Upper lobe of left lung (tissue), 4 donors: ENCODE measurements at regions not wholly inside any gene's neighbourhood (a gene's known extent, or its start where the extent isn't known, plus 50 kb on each side); places are given as distances from the start of the nearest gene placed in this dataset.

Experiments
- CTCF ChIP-seq, 6 experiments: fragments of 450-650 bp in 4 of 6; fragments of 200-600 bp in 2 of 6; sonication (generic) in 2 of 6; IDR thresholded peaks; one replicate each; pipeline ENCODE4 v1.5.1; 2016 to 2019; ENCODE audit warnings: antibody characterized with exemption in 6 of 6
- EP300 ChIP-seq, 4 donors: sonication (generic); formaldehyde crosslinking; IDR thresholded peaks; one replicate each; pipeline ENCODE4 v1.5.1; 2017; ENCODE audit warnings: antibody characterized with exemption in 4 of 4, control low read depth in 2 of 4
- POLR2A ChIP-seq, 4 donors: fragments of 450-650 bp; IDR thresholded peaks; one replicate each; pipeline ENCODE4 v1.5.1; 2016 to 2017; ENCODE audit warnings: antibody characterized with exemption in 4 of 4, mild to moderate bottlenecking in 2 of 4

GRCh38 chr11:57087991-57088390 lies 93.8 kb upstream of the LRRC55 start:
- TF ChIP-seq CTCF (IDR thresholded peaks at IDR 0.05) (no peak), POLR2A (IDR thresholded peaks at IDR 0.05) (no peak), EP300 (IDR thresholded peaks at IDR 0.05) (no peak)
